Uterus (tissue), 2 donors: ENCODE measurements at regions not wholly inside any gene's neighbourhood (a gene's known extent, or its start where the extent isn't known, plus 50 kb on each side); places are given as distances from the start of the nearest gene placed in this dataset.

Source experiments
- POLR2A ChIP-seq, 2 donors: fragments of 450-650 bp; IDR thresholded peaks; one replicate each; pipeline ENCODE4 v1.6.1; 2016; ENCODE audit warnings: antibody characterized with exemption in 2 of 2, mild to moderate bottlenecking in 1 of 2, moderate library complexity in 1 of 2
- TF ChIP-seq, protein P1 (sequence below), 4 experiments: fragments of 200-600 bp in 2 of 4; fragments of 450-650 bp in 2 of 4; sonication (generic) in 2 of 4; IDR thresholded peaks; one replicate each; pipeline ENCODE4 v1.5.1; 2016 to 2019; ENCODE audit warnings: antibody characterized with exemption in 4 of 4, mild to moderate bottlenecking in 2 of 4, moderate library complexity in 1 of 4

DNA sequence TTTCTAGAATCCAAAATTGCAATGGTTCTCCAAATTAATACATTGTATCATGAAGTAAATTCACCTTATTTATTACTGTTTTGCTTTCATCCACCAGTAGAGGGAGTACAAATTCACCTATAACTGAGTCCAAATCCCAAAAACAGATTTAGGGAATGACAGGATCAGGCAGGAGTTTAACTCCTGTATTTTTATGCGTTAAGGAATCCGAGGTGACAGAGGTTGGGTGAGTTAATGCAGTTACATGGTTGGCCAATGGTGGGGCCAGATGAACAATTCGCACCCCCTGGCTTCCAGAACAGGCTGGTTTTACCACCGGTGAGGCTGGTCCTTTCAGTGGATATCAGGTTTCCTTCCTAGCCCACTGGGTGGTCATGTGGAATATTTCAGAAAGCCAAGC lies 82.4 kb downstream of the MTNR1A start:
- TF ChIP-seq, protein P1, sequence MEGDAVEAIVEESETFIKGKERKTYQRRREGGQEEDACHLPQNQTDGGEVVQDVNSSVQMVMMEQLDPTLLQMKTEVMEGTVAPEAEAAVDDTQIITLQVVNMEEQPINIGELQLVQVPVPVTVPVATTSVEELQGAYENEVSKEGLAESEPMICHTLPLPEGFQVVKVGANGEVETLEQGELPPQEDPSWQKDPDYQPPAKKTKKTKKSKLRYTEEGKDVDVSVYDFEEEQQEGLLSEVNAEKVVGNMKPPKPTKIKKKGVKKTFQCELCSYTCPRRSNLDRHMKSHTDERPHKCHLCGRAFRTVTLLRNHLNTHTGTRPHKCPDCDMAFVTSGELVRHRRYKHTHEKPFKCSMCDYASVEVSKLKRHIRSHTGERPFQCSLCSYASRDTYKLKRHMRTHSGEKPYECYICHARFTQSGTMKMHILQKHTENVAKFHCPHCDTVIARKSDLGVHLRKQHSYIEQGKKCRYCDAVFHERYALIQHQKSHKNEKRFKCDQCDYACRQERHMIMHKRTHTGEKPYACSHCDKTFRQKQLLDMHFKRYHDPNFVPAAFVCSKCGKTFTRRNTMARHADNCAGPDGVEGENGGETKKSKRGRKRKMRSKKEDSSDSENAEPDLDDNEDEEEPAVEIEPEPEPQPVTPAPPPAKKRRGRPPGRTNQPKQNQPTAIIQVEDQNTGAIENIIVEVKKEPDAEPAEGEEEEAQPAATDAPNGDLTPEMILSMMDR (IDR thresholded peaks at IDR 0.05) = peak; percentile 29 to 47 (median 41)
- TF ChIP-seq POLR2A (IDR thresholded peaks at IDR 0.05) = no peak
